ENCODE measurements at regions not wholly inside any gene's neighbourhood (a gene's known extent, or its start where the extent isn't known, plus 50 kb on each side); places are given as distances from the start of the nearest gene placed in this dataset.

GRCh38 chr1:5576673-5577065 is 415.6 kb downstream of the NPHP4 start:
- DNase-seq = no peak
- Histone ChIP-seq H3K36me3 (ENCODE audit: control insufficient read depth in 2 of 3, insufficient read depth in 3 of 3, low read length in 3 of 3) (no peaks in the 10 kb centered on the region), H3K9me3 (ENCODE audit: control insufficient read depth in 2 of 3, insufficient read depth in 1 of 3, low read length in 3 of 3) (peaks cover 0 to 3% (median 0%) of the 10 kb centered on the region in 3 donors), H3K27ac (ENCODE audit: low read depth in 2 of 2, low read length in 2 of 2) (no peak overlapping the region), H3K4me3 (ENCODE audit: low read length in 3 of 3) (no peak overlapping the region), H3K4me1 (ENCODE audit: control insufficient read depth in 2 of 3, insufficient read depth in 2 of 3, low read depth in 1 of 3, low read length in 3 of 3) (no peaks in the 10 kb centered on the region), H3K9ac (ENCODE audit: low read length in 3 of 3) (no peak overlapping the region), H3K27me3 (ENCODE audit: control insufficient read depth, insufficient read depth, low read length) (no peaks in the 10 kb centered on the region)
- intact Hi-C loops (cut with DNase I) = no loop called here
- TF ChIP-seq CTCF (IDR thresholded peaks at IDR 0.05; ENCODE audit: borderline replicate concordance, extremely low read depth, insufficient read depth) = no peak
- no peak for FAIRE-seq

- no peaks in the 10 kb centered on the region for H3K36me3 ChIP-seq (ENCODE audit: control insufficient read depth in 2 of 3, insufficient read depth in 3 of 3, low read length in 3 of 3)
- H3K9ac ChIP-seq (ENCODE audit: low read length in 3 of 3) = no peak overlapping the region
- TF ChIP-seq CTCF (IDR thresholded peaks at IDR 0.05; ENCODE audit: borderline replicate concordance, extremely low read depth, insufficient read depth) = no peak
- intact Hi-C loops (cut with DNase I) = no loop called here
- peak in 2 of 5 donors; percentile 25 to 36 for DNase-seq
- H3K27ac ChIP-seq (ENCODE audit: low read depth in 2 of 2, low read length in 2 of 2) = no peak overlapping the region
- FAIRE-seq = no peak
- no peaks in the 10 kb centered on the region for H3K4me1 ChIP-seq (ENCODE audit: control insufficient read depth in 2 of 3, insufficient read depth in 2 of 3, low read depth in 1 of 3, low read length in 3 of 3)
- peaks cover 0 to 3% (median 0%) of the 10 kb centered on the region in 3 donors for H3K9me3 ChIP-seq (ENCODE audit: control insufficient read depth in 2 of 3, insufficient read depth in 1 of 3, low read length in 3 of 3)
- no peak overlapping the region for H3K4me3 ChIP-seq (ENCODE audit: low read length in 3 of 3)
- no peaks in the 10 kb centered on the region for H3K27me3 ChIP-seq (ENCODE audit: control insufficient read depth, insufficient read depth, low read length)
Measured at GRCh38 chr1:5576011-5576672, 416.1 kb downstream of the NPHP4 start.

GRCh38 chr1:5575396-5575940 is 416.8 kb downstream of the NPHP4 start:
- Histone ChIP-seq H3K4me1 (ENCODE audit: control insufficient read depth in 2 of 3, insufficient read depth in 2 of 3, low read depth in 1 of 3, low read length in 3 of 3) (no peaks in the 10 kb centered on the region), H3K9ac (ENCODE audit: low read length in 3 of 3) (no peak overlapping the region), H3K27me3 (ENCODE audit: control insufficient read depth, insufficient read depth, low read length) (no peaks in the 10 kb centered on the region), H3K36me3 (ENCODE audit: control insufficient read depth in 2 of 3, insufficient read depth in 3 of 3, low read length in 3 of 3) (no peaks in the 10 kb centered on the region), H3K9me3 (ENCODE audit: control insufficient read depth in 2 of 3, insufficient read depth in 1 of 3, low read length in 3 of 3) (peaks cover 0 to 3% (median 0%) of the 10 kb centered on the region in 3 donors), H3K27ac (ENCODE audit: low read depth in 2 of 2, low read length in 2 of 2) (no peak overlapping the region), H3K4me3 (ENCODE audit: low read length in 3 of 3) (no peak overlapping the region)
- no peak for TF ChIP-seq CTCF (IDR thresholded peaks at IDR 0.05; ENCODE audit: borderline replicate concordance, extremely low read depth, insufficient read depth)
- intact Hi-C loops (cut with DNase I) = no loop called here
- DNase-seq = no peak
- FAIRE-seq = no peak
